Ectodermal cell (in vitro differentiated cells): ENCODE measurements at regions not wholly inside any gene's neighbourhood (a gene's known extent, or its start where the extent isn't known, plus 50 kb on each side); places are given as distances from the start of the nearest gene placed in this dataset.

Experiments used
- H3K27ac ChIP-seq: 2 replicates; pipeline ENCODE4 v1.7.0; 2013; ENCODE audit warnings: mild to moderate bottlenecking, low read depth, low read length; ENCODE audit not compliant: insufficient read depth, poor library complexity, severe bottlenecking
- H3K27me3 ChIP-seq: 2 replicates; pipeline ENCODE4 v1.7.0; 2013; ENCODE audit warnings: mild to moderate bottlenecking, low read length; ENCODE audit not compliant: insufficient read depth, control insufficient read depth, poor library complexity, severe bottlenecking
- H3K36me3 ChIP-seq: one replicate; pipeline ENCODE4 v1.7.0; 2013; ENCODE audit warnings: low read length; ENCODE audit not compliant: control insufficient read depth, insufficient read depth
- H3K4me1 ChIP-seq: one replicate; pipeline ENCODE4 v1.7.0; 2013; ENCODE audit warnings: low read length; ENCODE audit not compliant: control insufficient read depth, insufficient read depth
- H3K4me3 ChIP-seq: 2 replicates; pipeline ENCODE4 v1.7.0; 2013; ENCODE audit warnings: low read depth, low read length, control low read depth; ENCODE audit not compliant: insufficient read depth
- H3K9me3 ChIP-seq: 2 replicates; pipeline ENCODE4 v1.7.0; 2013; ENCODE audit warnings: mild to moderate bottlenecking, low read length, moderate library complexity; ENCODE audit not compliant: control insufficient read depth
- WGBS, 2 experiments: methylation state at CpG; one replicate each; pipeline ENCODE4 v1.1.7; 2013; ENCODE audit warnings: missing lambda C conversion rate in 2 of 2; 5-methylcytosine and 5-hydroxymethylcytosine counted together

- 89 to 92% methylated on average over 7 of the region's 7 CpGs for WGBS, 2 experiments
These were observed 1469.7 kb downstream of the BRD1 start for GRCh38 chr22:48357961-48358360.

GRCh38 chr22:48357196-48357595, 1470.5 kb downstream of the BRD1 start:
- no peak overlapping the region for H3K4me3 ChIP-seq
- no peaks in the 10 kb centered on the region for H3K27me3 ChIP-seq
- H3K27ac ChIP-seq = no peak overlapping the region
- H3K9me3 ChIP-seq = no peaks in the 10 kb centered on the region
- no peaks in the 10 kb centered on the region for H3K4me1 ChIP-seq
- WGBS, 2 experiments = 61 to 62% methylated on average over 13 of the region's 13 CpGs
- no peaks in the 10 kb centered on the region for H3K36me3 ChIP-seq

More at GRCh38 chr22:48357961-48358360, 1469.7 kb downstream of the BRD1 start:
- Histone ChIP-seq H3K36me3 (no peaks in the 10 kb centered on the region), H3K4me1 (no peaks in the 10 kb centered on the region), H3K27ac (no peak overlapping the region), H3K9me3 (no peaks in the 10 kb centered on the region), H3K27me3 (no peaks in the 10 kb centered on the region), H3K4me3 (no peak overlapping the region)

GRCh38 chr22:48356731-48357130, 1470.9 kb downstream of the BRD1 start:
- WGBS, 2 experiments = 85 to 88% methylated on average over 5 of the region's 5 CpGs
- no peaks in the 10 kb centered on the region for H3K27me3 ChIP-seq
- H3K27ac ChIP-seq = no peak overlapping the region
- no peaks in the 10 kb centered on the region for H3K36me3 ChIP-seq
- no peaks in the 10 kb centered on the region for H3K9me3 ChIP-seq
- H3K4me1 ChIP-seq = no peaks in the 10 kb centered on the region
- H3K4me3 ChIP-seq = no peak overlapping the region

GRCh38 chr22:48354096-48354495, 1473.6 kb downstream of the BRD1 start:
- no peaks in the 10 kb centered on the region for H3K9me3 ChIP-seq
- H3K4me1 ChIP-seq = no peaks in the 10 kb centered on the region
- no peak overlapping the region for H3K4me3 ChIP-seq
- no peaks in the 10 kb centered on the region for H3K27me3 ChIP-seq
- H3K27ac ChIP-seq = no peak overlapping the region
- WGBS, 2 experiments = 94 to 96% methylated on average over 4 to 5 of the region's 5 CpGs
- no peaks in the 10 kb centered on the region for H3K36me3 ChIP-seq

GRCh38 chr22:48353116-48353947, 1474.3 kb downstream of the BRD1 start:
- no peaks in the 10 kb centered on the region for H3K4me1 ChIP-seq
- H3K27ac ChIP-seq = no peak overlapping the region
- H3K9me3 ChIP-seq = no peaks in the 10 kb centered on the region
- no peaks in the 10 kb centered on the region for H3K27me3 ChIP-seq
- 94% methylated on average over 14 of the region's 14 CpGs for WGBS, 2 experiments
- no peak overlapping the region for H3K4me3 ChIP-seq
- no peaks in the 10 kb centered on the region for H3K36me3 ChIP-seq

GRCh38 chr22:48352086-48352911, 1475.4 kb downstream of the BRD1 start:
- Histone ChIP-seq H3K4me3 (no peak overlapping the region), H3K4me1 (no peaks in the 10 kb centered on the region), H3K27me3 (no peaks in the 10 kb centered on the region), H3K36me3 (no peaks in the 10 kb centered on the region), H3K27ac (no peak overlapping the region), H3K9me3 (no peaks in the 10 kb centered on the region)
- WGBS, 2 experiments = 93% methylated on average over 18 of the region's 18 CpGs

GRCh38 chr22:48351376-48352085, 1476.1 kb downstream of the BRD1 start:
- H3K27me3 ChIP-seq = no peaks in the 10 kb centered on the region
- no peak overlapping the region for H3K4me3 ChIP-seq
- no peaks in the 10 kb centered on the region for H3K9me3 ChIP-seq
- no peak overlapping the region for H3K27ac ChIP-seq
- no peaks in the 10 kb centered on the region for H3K4me1 ChIP-seq
- H3K36me3 ChIP-seq = no peaks in the 10 kb centered on the region
- 94% methylated on average over 13 of the region's 13 CpGs for WGBS, 2 experiments

- WGBS, 2 experiments = 33% methylated on average over 7 of the region's 7 CpGs
- Histone ChIP-seq H3K9me3 (no peaks in the 10 kb centered on the region), H3K36me3 (no peaks in the 10 kb centered on the region), H3K4me3 (no peak overlapping the region), H3K27me3 (no peaks in the 10 kb centered on the region), H3K27ac (no peak overlapping the region), H3K4me1 (no peaks in the 10 kb centered on the region)
These were observed 1477.2 kb downstream of the BRD1 start for GRCh38 chr22:48350456-48350855.

GRCh38 chr22:48348855-48349254, 1478.8 kb downstream of the BRD1 start:
- Histone ChIP-seq H3K27me3 (no peaks in the 10 kb centered on the region), H3K9me3 (no peaks in the 10 kb centered on the region), H3K4me3 (no peak overlapping the region), H3K36me3 (no peaks in the 10 kb centered on the region), H3K27ac (no peak overlapping the region), H3K4me1 (no peaks in the 10 kb centered on the region)
- 88 to 93% methylated on average over 1 of the region's 1 CpG for WGBS, 2 experiments

- no peaks in the 10 kb centered on the region for H3K4me1 ChIP-seq
- no peaks in the 10 kb centered on the region for H3K9me3 ChIP-seq
- WGBS, 2 experiments = 90% methylated on average over 9 of the region's 9 CpGs
- H3K36me3 ChIP-seq = no peaks in the 10 kb centered on the region
- no peak overlapping the region for H3K4me3 ChIP-seq
- H3K27ac ChIP-seq = no peak overlapping the region
- no peaks in the 10 kb centered on the region for H3K27me3 ChIP-seq
These were observed 1480.4 kb downstream of the BRD1 start for GRCh38 chr22:48347311-48347710.
